Hematopoietic multipotent progenitor cell treated with erythropoietin and hydrocortisone succinate and interleukin-3 and kit ligand, for 15 days (in vitro differentiated cells): ENCODE measurements at regions not wholly inside any gene's neighbourhood (a gene's known extent, or its start where the extent isn't known, plus 50 kb on each side); places are given as distances from the start of the nearest gene placed in this dataset.

Experiments
- DNase-seq: peaks from one replicate; pipeline ENCODE4 v3.0.0-alpha.2; 2015; ENCODE audit warnings: low spot score

- DNase-seq, result no peak
Observed at GRCh38 chr2:120440521-120441350, 94.8 kb downstream of the INHBB start.

GRCh38 chr2:120441351-120441700, 95.4 kb downstream of the INHBB start:
- DNase-seq, result no peak

- no peak for DNase-seq
Observed at GRCh38 chr2:120441744-120442471, 96.0 kb downstream of the INHBB start.

GRCh38 chr2:120442541-120442922, 96.6 kb downstream of the INHBB start:
- no peak for DNase-seq

- DNase-seq, result no peak
Observed at GRCh38 chr2:120442923-120443571, 97.1 kb downstream of the INHBB start.

- DNase-seq, result no peak
Observed at GRCh38 chr2:120443946-120444345, 98.0 kb downstream of the INHBB start.

- DNase-seq, result no peak
Observed at GRCh38 chr2:120444691-120445240, 98.8 kb downstream of the INHBB start.

GRCh38 chr2:120445449-120446143, 99.7 kb downstream of the INHBB start:
- no peak for DNase-seq

GRCh38 chr2:120446236-120447126, 100.5 kb downstream of the INHBB start:
- no peak for DNase-seq

- no peak for DNase-seq
Observed at GRCh38 chr2:120447127-120447785, 101.3 kb downstream of the INHBB start.

GRCh38 chr2:120448436-120448835, 102.5 kb downstream of the INHBB start:
- DNase-seq, result no peak

- DNase-seq, result no peak
Observed at GRCh38 chr2:120448961-120449810, 103.2 kb downstream of the INHBB start.

- DNase-seq, result no peak
Observed at GRCh38 chr2:120450196-120450820, 104.4 kb downstream of the INHBB start.

GRCh38 chr2:120451334-120451733, 105.4 kb downstream of the INHBB start:
- DNase-seq, result no peak

GRCh38 chr2:120452131-120452530, 106.2 kb downstream of the INHBB start:
- no peak for DNase-seq

- DNase-seq, result no peak
Observed at GRCh38 chr2:120452945-120453634, 107.2 kb downstream of the INHBB start.

- no peak for DNase-seq
Observed at GRCh38 chr2:120453635-120453998, 107.7 kb downstream of the INHBB start.

GRCh38 chr2:120454654-120455385, 108.9 kb downstream of the INHBB start:
- DNase-seq, result no peak
